Kidney epithelial cell (primary cell): ENCODE measurements at regions not wholly inside any gene's neighbourhood (a gene's known extent, or its start where the extent isn't known, plus 50 kb on each side); places are given as distances from the start of the nearest gene placed in this dataset.

ENCODE experiments used
- DNase-seq: peaks from one replicate; pipeline ENCODE4 v3.0.0-alpha.2; 2010; ENCODE audit warnings: low read depth
- H3K27me3 ChIP-seq: 2 replicates; pipeline ENCODE4 v1.6.0; 2011; ENCODE audit warnings: low read length; ENCODE audit not compliant: control insufficient read depth, insufficient read depth
- H3K36me3 ChIP-seq: 2 replicates; pipeline ENCODE4 v1.5.1; 2011; ENCODE audit warnings: low read length; ENCODE audit not compliant: control insufficient read depth, insufficient read depth
- H3K4me3 ChIP-seq: 2 replicates; pipeline ENCODE4 v1.5.1; 2011; ENCODE audit warnings: low read depth, mild to moderate bottlenecking, control low read depth, low read length
- TF ChIP-seq, protein P1 (sequence below): IDR thresholded peaks from 2 replicates; pipeline ENCODE4 v1.5.1; 2011; ENCODE audit warnings: mild to moderate bottlenecking, moderate library complexity, low read length, control low read depth, inconsistent platforms; ENCODE audit not compliant: insufficient read depth, poor library complexity, severe bottlenecking

DNA sequence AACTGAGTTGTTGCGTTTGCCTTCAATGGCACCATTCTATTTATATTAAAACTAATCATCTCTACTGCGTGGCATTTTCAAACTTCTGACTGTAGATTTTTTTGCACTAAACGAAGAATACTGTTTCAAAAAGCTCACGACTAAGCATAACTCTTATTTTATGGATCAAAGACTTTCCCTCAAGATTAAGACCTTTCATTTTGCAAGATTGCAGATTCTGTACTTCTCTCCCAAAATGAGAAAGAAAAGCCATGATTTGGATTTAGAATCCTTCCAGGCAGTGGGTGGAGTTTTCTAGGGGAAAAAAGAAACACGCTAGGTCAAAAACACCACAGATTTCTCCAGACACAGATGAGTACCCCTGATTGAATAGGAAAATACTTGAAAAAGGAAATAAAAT is 617.2 kb upstream of the NR2F2 start:
- TF ChIP-seq, protein P1, sequence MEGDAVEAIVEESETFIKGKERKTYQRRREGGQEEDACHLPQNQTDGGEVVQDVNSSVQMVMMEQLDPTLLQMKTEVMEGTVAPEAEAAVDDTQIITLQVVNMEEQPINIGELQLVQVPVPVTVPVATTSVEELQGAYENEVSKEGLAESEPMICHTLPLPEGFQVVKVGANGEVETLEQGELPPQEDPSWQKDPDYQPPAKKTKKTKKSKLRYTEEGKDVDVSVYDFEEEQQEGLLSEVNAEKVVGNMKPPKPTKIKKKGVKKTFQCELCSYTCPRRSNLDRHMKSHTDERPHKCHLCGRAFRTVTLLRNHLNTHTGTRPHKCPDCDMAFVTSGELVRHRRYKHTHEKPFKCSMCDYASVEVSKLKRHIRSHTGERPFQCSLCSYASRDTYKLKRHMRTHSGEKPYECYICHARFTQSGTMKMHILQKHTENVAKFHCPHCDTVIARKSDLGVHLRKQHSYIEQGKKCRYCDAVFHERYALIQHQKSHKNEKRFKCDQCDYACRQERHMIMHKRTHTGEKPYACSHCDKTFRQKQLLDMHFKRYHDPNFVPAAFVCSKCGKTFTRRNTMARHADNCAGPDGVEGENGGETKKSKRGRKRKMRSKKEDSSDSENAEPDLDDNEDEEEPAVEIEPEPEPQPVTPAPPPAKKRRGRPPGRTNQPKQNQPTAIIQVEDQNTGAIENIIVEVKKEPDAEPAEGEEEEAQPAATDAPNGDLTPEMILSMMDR = no peak
- DNase-seq = no peak
- H3K4me3 ChIP-seq = no peak overlapping the region
- H3K27me3 ChIP-seq = no peaks in the 10 kb centered on the region
- no peaks in the 10 kb centered on the region for H3K36me3 ChIP-seq

DNA sequence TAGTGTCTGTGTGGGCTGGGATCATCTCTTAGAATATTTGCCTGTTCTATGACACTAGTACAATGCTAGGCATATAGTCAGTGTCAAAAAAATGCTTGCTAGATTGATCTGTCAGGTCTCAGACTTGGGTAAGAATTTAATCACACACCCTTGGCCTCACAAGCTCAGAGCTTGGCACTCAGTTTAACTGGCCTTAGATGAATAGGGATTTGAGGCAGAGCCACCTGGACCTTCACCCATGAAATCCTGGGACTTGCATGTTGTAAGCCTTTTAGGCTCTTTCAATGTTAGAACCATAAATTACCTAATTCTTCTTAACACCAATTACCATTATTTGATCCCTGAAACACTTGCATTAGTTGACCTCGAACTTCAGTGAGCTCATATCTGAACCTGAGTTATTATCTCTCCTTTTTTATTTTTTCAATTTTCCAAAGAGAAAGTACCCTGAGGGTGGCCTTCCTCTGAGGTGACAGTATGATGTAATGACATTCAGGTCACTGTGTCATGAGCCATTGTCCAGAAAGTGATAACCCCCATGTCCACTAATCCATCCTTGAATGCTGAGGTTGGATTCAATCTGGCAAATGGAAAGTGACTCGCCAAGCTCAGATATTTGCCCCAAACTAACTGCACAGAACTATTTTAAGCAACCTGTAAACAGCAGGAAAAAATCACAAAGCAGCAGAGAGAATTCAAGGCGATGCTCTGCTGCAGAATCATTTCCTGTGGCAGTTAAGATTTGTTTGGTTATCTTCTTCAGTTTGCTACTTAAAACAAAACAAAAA is 615.2 kb upstream of the NR2F2 start:
- TF ChIP-seq, protein P1 = no peak
- Histone ChIP-seq H3K4me3 (no peak overlapping the region), H3K36me3 (no peaks in the 10 kb centered on the region), H3K27me3 (no peaks in the 10 kb centered on the region)
- DNase-seq = no peak

DNA sequence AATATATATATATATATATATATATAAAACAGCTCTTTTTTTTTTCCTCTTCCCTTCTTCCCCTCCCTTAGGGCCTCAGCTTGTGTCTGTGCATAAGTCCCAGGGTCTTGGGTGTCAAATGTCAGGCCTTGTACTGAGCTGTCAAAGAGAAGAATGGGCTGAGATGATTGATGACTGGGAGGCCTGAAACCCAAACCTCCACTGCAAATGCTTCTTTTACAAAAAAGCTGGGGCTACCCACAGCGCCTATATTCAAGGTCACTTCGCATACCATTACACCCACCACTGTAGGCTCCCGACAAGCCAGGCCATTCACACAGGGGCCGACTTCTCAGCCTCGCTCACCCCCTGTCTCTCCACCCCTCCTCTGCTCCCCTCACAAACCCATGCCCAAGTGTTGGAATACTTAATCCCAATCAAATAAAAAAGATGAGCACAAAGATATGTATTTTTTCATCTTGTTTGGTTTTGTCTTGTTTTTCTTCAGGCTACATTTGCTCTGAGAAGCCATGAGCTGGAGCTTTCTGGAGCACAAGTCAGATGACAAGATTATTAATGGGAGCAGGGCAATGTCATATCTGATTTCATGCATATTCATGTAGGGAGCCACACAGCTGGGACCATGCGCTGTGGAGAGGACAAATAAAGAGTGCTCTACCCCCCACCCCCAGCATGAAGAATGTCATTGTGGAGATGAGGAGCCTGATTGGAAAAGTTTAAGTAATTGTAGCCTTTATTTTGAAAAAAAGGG is 614.4 kb upstream of the NR2F2 start:
- H3K27me3 ChIP-seq = no peaks in the 10 kb centered on the region
- no peak overlapping the region for H3K4me3 ChIP-seq
- no peak for DNase-seq
- no peaks in the 10 kb centered on the region for H3K36me3 ChIP-seq
- TF ChIP-seq, protein P1 = no peak

DNA sequence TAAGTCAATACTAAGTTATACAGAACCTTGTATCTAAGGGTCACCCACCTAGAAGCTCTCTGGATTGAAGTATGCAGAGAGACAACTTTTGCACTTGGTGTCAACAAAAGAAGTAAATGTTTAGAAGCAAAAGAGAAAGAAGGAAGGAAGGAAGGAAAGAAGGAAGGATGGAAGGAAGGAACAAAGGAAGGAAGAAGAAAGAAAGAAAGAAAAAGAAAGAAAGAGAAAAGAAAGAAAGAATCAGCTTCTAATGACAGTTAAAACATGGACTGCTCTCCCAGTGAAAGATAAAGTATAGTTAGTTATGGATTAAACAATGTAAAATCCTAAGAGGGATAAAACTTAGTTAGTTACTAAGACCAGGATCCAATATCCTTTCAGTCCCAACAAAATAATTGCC is 613.8 kb upstream of the NR2F2 start:
- Histone ChIP-seq H3K27me3 (no peaks in the 10 kb centered on the region), H3K36me3 (no peaks in the 10 kb centered on the region), H3K4me3 (no peak overlapping the region)
- TF ChIP-seq, protein P1 = no peak
- DNase-seq = no peak

DNA sequence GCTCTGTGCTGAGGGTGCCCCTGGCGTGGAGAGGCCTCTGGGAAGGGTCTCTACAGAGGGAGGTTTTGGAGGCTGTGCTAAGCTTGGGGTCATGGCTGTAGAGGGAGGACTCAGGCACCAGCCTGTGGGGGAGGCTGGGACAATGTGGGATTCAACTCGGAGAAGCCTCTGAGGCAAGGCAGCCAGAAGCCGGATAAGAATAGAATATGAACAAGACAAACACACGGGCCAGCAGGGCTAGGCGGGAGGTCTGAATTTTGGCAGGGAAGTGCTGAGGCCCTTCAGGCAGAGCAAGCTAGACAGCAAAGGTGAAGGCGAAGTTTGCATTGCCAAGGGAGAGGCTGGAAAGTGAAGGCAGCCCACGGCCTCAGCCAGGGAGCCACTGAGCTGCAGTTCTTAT is 612.1 kb upstream of the NR2F2 start:
- no peak for DNase-seq
- Histone ChIP-seq H3K27me3 (no peaks in the 10 kb centered on the region), H3K36me3 (no peaks in the 10 kb centered on the region), H3K4me3 (no peak overlapping the region)
- TF ChIP-seq, protein P1 = no peak
